DND-41 (cell line): ENCODE measurements at regions not wholly inside any gene's neighbourhood (a gene's known extent, or its start where the extent isn't known, plus 50 kb on each side); places are given as distances from the start of the nearest gene placed in this dataset.

Experiments used
- EZH2 ChIP-seq: IDR thresholded peaks from 3 replicates; pipeline ENCODE4 v1.6.1; 2012; ENCODE audit warnings: borderline replicate concordance, low read depth, mild to moderate bottlenecking, moderate library complexity, low read length, inconsistent platforms; ENCODE audit not compliant: severe bottlenecking
- TF ChIP-seq, protein P1 (sequence below): IDR thresholded peaks from 2 replicates; pipeline ENCODE4 v1.5.1; 2012; ENCODE audit warnings: borderline replicate concordance, low read length, moderate library complexity, mild to moderate bottlenecking; ENCODE audit not compliant: poor library complexity, severe bottlenecking; ENCODE audit errors: extremely low read depth

- TF ChIP-seq EZH2 = no peak
- TF ChIP-seq, protein P1, sequence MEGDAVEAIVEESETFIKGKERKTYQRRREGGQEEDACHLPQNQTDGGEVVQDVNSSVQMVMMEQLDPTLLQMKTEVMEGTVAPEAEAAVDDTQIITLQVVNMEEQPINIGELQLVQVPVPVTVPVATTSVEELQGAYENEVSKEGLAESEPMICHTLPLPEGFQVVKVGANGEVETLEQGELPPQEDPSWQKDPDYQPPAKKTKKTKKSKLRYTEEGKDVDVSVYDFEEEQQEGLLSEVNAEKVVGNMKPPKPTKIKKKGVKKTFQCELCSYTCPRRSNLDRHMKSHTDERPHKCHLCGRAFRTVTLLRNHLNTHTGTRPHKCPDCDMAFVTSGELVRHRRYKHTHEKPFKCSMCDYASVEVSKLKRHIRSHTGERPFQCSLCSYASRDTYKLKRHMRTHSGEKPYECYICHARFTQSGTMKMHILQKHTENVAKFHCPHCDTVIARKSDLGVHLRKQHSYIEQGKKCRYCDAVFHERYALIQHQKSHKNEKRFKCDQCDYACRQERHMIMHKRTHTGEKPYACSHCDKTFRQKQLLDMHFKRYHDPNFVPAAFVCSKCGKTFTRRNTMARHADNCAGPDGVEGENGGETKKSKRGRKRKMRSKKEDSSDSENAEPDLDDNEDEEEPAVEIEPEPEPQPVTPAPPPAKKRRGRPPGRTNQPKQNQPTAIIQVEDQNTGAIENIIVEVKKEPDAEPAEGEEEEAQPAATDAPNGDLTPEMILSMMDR = no peak
Observed at GRCh38 chr5:107056278-107056677, 614.5 kb downstream of the EFNA5 start.
